HepG2 (cell line): ENCODE measurements at regions not wholly inside any gene's neighbourhood (a gene's known extent, or its start where the extent isn't known, plus 50 kb on each side); places are given as distances from the start of the nearest gene placed in this dataset.

Experiments
- ATAC-seq: fragments of 200-7000 bp; cut with Tn5 transposase; 3 replicates; pipeline ENCODE4 v1.9.1; 2020; ENCODE audit warnings: mild to moderate bottlenecking, moderate library complexity
- BruUV-seq: library from RNA; stranded (reverse); fragments of 400-500 nt; replicated peaks from 2 replicates; lab custom pipeline; 2021; lab: Mats Ljungman, UMichigan
- CTCF ChIA-PET: fragments of 300-600 bp; formaldehyde crosslinking; extraction: SDS; loops from one replicate; lab custom pipeline; 2021; ENCODE audit warnings: low total read pairs, inconsistent platforms, low intra/inter-chr PET ratio; lab: Yijun Ruan, JAX
- POLR2A ChIA-PET: fragments of 350-600 bp; sonication (Branson Sonifier 250); formaldehyde crosslinking; loops from one replicate; lab custom pipeline; 2020; ENCODE audit warnings: antibody characterized with exemption, inconsistent platforms; lab: Yijun Ruan, JAX
- DNase-seq: peaks from one replicate; pipeline ENCODE4 v3.0.0-alpha.2; 2015; ENCODE audit warnings: low spot score
- FAIRE-seq: peaks from 3 replicates; lab custom pipeline; 2011; peaks lifted over from hg19 to GRCh38; lab: Jason Lieb, UNC
- H2AFZ ChIP-seq: one replicate; pipeline ENCODE4 v1.6.1; 2011; ENCODE audit warnings: low read length, inconsistent platforms
- H3K27ac ChIP-seq: fragments of 300-600 bp; 3 replicates; pipeline ENCODE4 v1.8.0; 2011; ENCODE audit warnings: mixed run types, mild to moderate bottlenecking, mixed read lengths, low read length, inconsistent platforms; ENCODE audit not compliant: insufficient read depth; ENCODE audit errors: extremely low read length
- H3K27me3 ChIP-seq, 2 experiments: fragments of 200-600 bp in 1 of 2; 2 replicates in 1 of 2; 3 replicates in 1 of 2; pipeline versions ENCODE4 v1.6.0 to v1.8.0; 2011; ENCODE audit warnings: low read length in 2 of 2, mild to moderate bottlenecking in 2 of 2, moderate library complexity in 2 of 2, inconsistent platforms in 1 of 2; ENCODE audit not compliant: insufficient read depth in 2 of 2, control insufficient read depth in 1 of 2
- H3K36me3 ChIP-seq, 2 experiments: fragments of 200-600 bp in 1 of 2; replicated peaks in 1 of 2; 2 replicates in 1 of 2; 3 replicates in 1 of 2; pipeline versions ENCODE4 v1.5.1 to v1.8.0; 2011; ENCODE audit warnings: low read length in 2 of 2, inconsistent platforms in 1 of 2; ENCODE audit not compliant: insufficient read depth in 2 of 2, control insufficient read depth in 1 of 2
- H3K4me1 ChIP-seq: 2 replicates; pipeline ENCODE4 v1.5.1; 2012; ENCODE audit warnings: low read length, inconsistent platforms; ENCODE audit not compliant: insufficient read depth
- H3K4me2 ChIP-seq: 2 replicates; pipeline ENCODE4 v1.6.0; 2011; ENCODE audit warnings: low read depth, low read length, inconsistent platforms
- H3K4me3 ChIP-seq, 3 experiments: fragments of 200-600 bp in 1 of 3; sonication (generic), shearing (Covaris generic) in 1 of 3; replicated peaks in 1 of 3; 2 replicates each; pipeline ENCODE4 v1.5.1; 2011 to 2016; ENCODE audit warnings: low read length in 3 of 3, inconsistent platforms in 2 of 3, low read depth in 2 of 3, mild to moderate bottlenecking in 2 of 3, control low read depth in 1 of 3, mixed read lengths in 1 of 3; ENCODE audit not compliant: insufficient read depth in 1 of 3
- H3K79me2 ChIP-seq: one replicate; pipeline ENCODE4 v1.6.1; 2011; ENCODE audit warnings: low read length, inconsistent platforms; ENCODE audit not compliant: insufficient read depth
- H3K9ac ChIP-seq: 2 replicates; pipeline ENCODE4 v1.6.0; 2011; ENCODE audit warnings: mild to moderate bottlenecking, low read depth, low read length, inconsistent platforms; ENCODE audit not compliant: insufficient read depth
- H3K9me3 ChIP-seq: 2 replicates; pipeline ENCODE4 v1.5.1; 2012; ENCODE audit warnings: mild to moderate bottlenecking, low read length
- H4K20me1 ChIP-seq: 2 replicates; pipeline ENCODE4 v1.6.0; 2011; ENCODE audit warnings: inconsistent platforms, mild to moderate bottlenecking, low read length, moderate library complexity; ENCODE audit not compliant: insufficient read depth
- CHD4 ChIP-seq: fragments of 200-600 bp; sonication (generic); IDR thresholded peaks from 2 replicates; pipeline ENCODE4 v1.7.0; 2017; ENCODE audit warnings: mild to moderate bottlenecking, low read length, borderline replicate concordance
- ETV6 ChIP-seq: sonication (generic); formaldehyde crosslinking; conservative IDR thresholded peaks from 2 replicates; pipeline ENCODE4 v1.4.0; 2020; ENCODE audit warnings: missing genetic modification reagents
- GRHL1 ChIP-seq: sonication (generic); formaldehyde crosslinking; conservative IDR thresholded peaks from 2 replicates; pipeline ENCODE4 v1.8.0; 2022; ENCODE audit warnings: missing genetic modification reagents
- ZNF574 ChIP-seq: sonication (generic); formaldehyde crosslinking; IDR thresholded peaks from 2 replicates; pipeline ENCODE4 v1.4.0; 2020; ENCODE audit warnings: missing genetic modification reagents
- ZNF644 ChIP-seq: IDR thresholded peaks from 2 replicates; pipeline ENCODE4 v1.6.1; 2016; ENCODE audit warnings: low read depth
- WGBS: methylation state at CpG from one replicate; pipeline ENCODE4 v1.1.6; 2017; ENCODE audit warnings: low lambda C conversion rate; 5-methylcytosine and 5-hydroxymethylcytosine counted together
- in situ Hi-C: cut with HindIII; loops from 2 replicates; pipeline ENCODE4 v1.10.0; 2017; ENCODE audit warnings: low pct_unique_long_range_greater_than_20kb; ENCODE audit not compliant: extremely low pct_ligation_motif_present
- intact Hi-C: fragments of 100-400 bp; cut with micrococcal nuclease; formaldehyde crosslinking; loops from one replicate; pipeline ENCODE4 v1.10.0; 2022; ENCODE audit not compliant: unreplicated experiment

DNA sequence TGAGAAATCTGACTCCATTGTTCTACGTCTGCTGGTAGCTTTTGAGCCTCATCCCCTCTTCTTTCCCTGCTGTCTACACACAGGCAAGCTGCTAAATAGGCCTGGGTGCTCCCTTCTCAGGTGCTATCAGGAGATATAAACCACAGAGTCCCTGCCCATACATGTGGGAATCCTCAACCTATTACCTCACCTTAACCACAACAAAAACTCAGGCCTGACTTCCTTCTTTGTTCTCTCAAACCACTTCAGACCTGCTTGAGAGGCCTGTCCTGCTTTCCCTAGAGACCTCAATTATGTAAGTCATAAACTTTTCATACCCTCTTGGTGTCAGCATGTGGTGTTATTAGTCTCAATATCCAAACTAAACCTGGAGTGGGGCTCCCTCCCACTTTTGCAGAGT is 75.0 kb upstream of the MAGI2 start (continued):
- no peak for TF ChIP-seq ZNF574 (CRISPR knock-in tag)
- no peak for TF ChIP-seq ZNF644 (CRISPR knock-in tag)
- TF ChIP-seq CHD4 = no peak

- no peaks in the 10 kb centered on the region for H3K36me3 ChIP-seq
- no peaks in the 10 kb centered on the region for H3K79me2 ChIP-seq
These were observed 70.6 kb upstream of the MAGI2 start for GRCh38 chr7:79524048-79524447.

More at GRCh38 chr7:79524048-79524447, 70.6 kb upstream of the MAGI2 start:
- no peaks in the 10 kb centered on the region for H3K4me1 ChIP-seq
- no TSS peak for BruUV-seq
- POLR2A ChIA-PET = no interaction called here
- in situ Hi-C loops (no loop called here), intact Hi-C loops (no loop called here)
- H3K27me3 ChIP-seq = 0 out of 5 replicates have a peak, but pooled peaks cover 0 to 3% of the 10 kb centered on the region in 2 experiments
- H3K27ac ChIP-seq = no peak overlapping the region
- ATAC-seq (no peak), DNase-seq (no peak), FAIRE-seq (no peak)
- H3K4me2 ChIP-seq = no peak overlapping the region
- no peaks in the 10 kb centered on the region for H3K9me3 ChIP-seq
- no peaks in the 10 kb centered on the region for H4K20me1 ChIP-seq
- CTCF ChIA-PET = no interaction called here
- H2AFZ ChIP-seq = no peak overlapping the region
- 20% methylated on average over 2 of the region's 4 CpGs for WGBS
- no peak for TF ChIP-seq GRHL1
- TF ChIP-seq ETV6 (CRISPR knock-in tag) = no peak
- no peak overlapping the region for H3K9ac ChIP-seq
- H3K4me3 ChIP-seq = no peak overlapping the region
